ENCODE measurements at regions not wholly inside any gene's neighbourhood (a gene's known extent, or its start where the extent isn't known, plus 50 kb on each side); places are given as distances from the start of the nearest gene placed in this dataset.

DNA sequence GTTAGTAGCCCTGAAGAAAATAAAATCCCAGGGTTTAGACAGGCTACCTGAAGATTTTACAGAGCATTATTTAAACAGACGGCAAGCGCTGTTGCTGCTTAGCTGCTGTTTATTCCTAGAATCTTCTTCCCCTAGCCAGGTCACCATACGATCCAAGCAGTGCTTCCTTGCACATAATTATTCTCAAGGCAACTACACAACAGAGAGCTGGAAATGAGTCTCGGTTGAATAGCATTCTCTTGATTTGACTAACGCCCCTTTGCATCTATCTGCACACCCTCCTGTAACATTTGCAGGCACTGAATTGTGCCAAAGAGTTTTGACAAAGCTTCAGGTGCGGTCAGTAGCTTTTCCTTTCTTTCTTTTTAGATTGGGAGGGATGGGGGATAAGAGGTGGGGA lies 564.4 kb downstream of the TBL1XR1 start:
- TF ChIP-seq, protein P1, sequence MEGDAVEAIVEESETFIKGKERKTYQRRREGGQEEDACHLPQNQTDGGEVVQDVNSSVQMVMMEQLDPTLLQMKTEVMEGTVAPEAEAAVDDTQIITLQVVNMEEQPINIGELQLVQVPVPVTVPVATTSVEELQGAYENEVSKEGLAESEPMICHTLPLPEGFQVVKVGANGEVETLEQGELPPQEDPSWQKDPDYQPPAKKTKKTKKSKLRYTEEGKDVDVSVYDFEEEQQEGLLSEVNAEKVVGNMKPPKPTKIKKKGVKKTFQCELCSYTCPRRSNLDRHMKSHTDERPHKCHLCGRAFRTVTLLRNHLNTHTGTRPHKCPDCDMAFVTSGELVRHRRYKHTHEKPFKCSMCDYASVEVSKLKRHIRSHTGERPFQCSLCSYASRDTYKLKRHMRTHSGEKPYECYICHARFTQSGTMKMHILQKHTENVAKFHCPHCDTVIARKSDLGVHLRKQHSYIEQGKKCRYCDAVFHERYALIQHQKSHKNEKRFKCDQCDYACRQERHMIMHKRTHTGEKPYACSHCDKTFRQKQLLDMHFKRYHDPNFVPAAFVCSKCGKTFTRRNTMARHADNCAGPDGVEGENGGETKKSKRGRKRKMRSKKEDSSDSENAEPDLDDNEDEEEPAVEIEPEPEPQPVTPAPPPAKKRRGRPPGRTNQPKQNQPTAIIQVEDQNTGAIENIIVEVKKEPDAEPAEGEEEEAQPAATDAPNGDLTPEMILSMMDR (IDR thresholded peaks at IDR 0.05; ENCODE audit: insufficient read depth, low read length), result no peak
- TF ChIP-seq, protein P2, sequence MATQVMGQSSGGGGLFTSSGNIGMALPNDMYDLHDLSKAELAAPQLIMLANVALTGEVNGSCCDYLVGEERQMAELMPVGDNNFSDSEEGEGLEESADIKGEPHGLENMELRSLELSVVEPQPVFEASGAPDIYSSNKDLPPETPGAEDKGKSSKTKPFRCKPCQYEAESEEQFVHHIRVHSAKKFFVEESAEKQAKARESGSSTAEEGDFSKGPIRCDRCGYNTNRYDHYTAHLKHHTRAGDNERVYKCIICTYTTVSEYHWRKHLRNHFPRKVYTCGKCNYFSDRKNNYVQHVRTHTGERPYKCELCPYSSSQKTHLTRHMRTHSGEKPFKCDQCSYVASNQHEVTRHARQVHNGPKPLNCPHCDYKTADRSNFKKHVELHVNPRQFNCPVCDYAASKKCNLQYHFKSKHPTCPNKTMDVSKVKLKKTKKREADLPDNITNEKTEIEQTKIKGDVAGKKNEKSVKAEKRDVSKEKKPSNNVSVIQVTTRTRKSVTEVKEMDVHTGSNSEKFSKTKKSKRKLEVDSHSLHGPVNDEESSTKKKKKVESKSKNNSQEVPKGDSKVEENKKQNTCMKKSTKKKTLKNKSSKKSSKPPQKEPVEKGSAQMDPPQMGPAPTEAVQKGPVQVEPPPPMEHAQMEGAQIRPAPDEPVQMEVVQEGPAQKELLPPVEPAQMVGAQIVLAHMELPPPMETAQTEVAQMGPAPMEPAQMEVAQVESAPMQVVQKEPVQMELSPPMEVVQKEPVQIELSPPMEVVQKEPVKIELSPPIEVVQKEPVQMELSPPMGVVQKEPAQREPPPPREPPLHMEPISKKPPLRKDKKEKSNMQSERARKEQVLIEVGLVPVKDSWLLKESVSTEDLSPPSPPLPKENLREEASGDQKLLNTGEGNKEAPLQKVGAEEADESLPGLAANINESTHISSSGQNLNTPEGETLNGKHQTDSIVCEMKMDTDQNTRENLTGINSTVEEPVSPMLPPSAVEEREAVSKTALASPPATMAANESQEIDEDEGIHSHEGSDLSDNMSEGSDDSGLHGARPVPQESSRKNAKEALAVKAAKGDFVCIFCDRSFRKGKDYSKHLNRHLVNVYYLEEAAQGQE (IDR thresholded peaks at IDR 0.05; ENCODE audit: insufficient replicate concordance, low read depth), result no peak
- TF ChIP-seq POLR2AphosphoS5 (IDR thresholded peaks at IDR 0.05; ENCODE audit: low read depth) (no peak), SPI1 (IDR thresholded peaks at IDR 0.05; ENCODE audit: borderline replicate concordance, low read depth) (no peak), GABPA (IDR thresholded peaks at IDR 0.05; ENCODE audit: low read depth) (no peak)
